Peyer's patch (tissue), 4 donors: ENCODE measurements at regions not wholly inside any gene's neighbourhood (a gene's known extent, or its start where the extent isn't known, plus 50 kb on each side); places are given as distances from the start of the nearest gene placed in this dataset.

Experiments used
- DNase-seq, 3 donors: peaks; one replicate each; pipeline ENCODE4 v3.0.0-alpha.2; 2017 to 2019
- H3K27ac ChIP-seq, 4 donors: fragments of 200-600 bp; sonication (generic); one replicate each; pipeline ENCODE4 v1.5.1; 2016 to 2019
- H3K27me3 ChIP-seq, 2 donors: fragments of 200-600 bp; sonication (generic); one replicate each; pipeline ENCODE4 v1.5.1; 2019
- H3K36me3 ChIP-seq, 3 donors: fragments of 200-600 bp; sonication (generic); one replicate each; pipeline ENCODE4 v1.5.1; 2016 to 2019
- H3K4me1 ChIP-seq, 4 donors: fragments of 200-600 bp; sonication (generic); one replicate each; pipeline ENCODE4 v1.5.1; 2016 to 2019
- H3K4me3 ChIP-seq, 4 donors: fragments of 200-600 bp; sonication (generic); 1 replicate in 3 of 4; 2 replicates in 1 of 4; pipeline ENCODE4 v1.5.1; 2016 to 2019; ENCODE audit warnings: mild to moderate bottlenecking in 1 of 4
- H3K9me3 ChIP-seq, 4 donors: fragments of 200-600 bp; sonication (generic); one replicate each; pipeline ENCODE4 v1.5.1; 2016 to 2019; ENCODE audit warnings: mild to moderate bottlenecking in 1 of 4
- POLR2A ChIP-seq, 2 donors: fragments of 450-650 bp; IDR thresholded peaks; one replicate each; pipeline ENCODE4 v1.5.1; 2017; ENCODE audit warnings: antibody characterized with exemption in 2 of 2, mild to moderate bottlenecking in 2 of 2, moderate library complexity in 2 of 2
- TF ChIP-seq, protein P1 (sequence below), 6 experiments: fragments of 450-650 bp in 4 of 6; fragments of 200-600 bp in 2 of 6; sonication (generic) in 1 of 6; IDR thresholded peaks; one replicate each; pipeline ENCODE4 v1.5.1; 2017 to 2019; ENCODE audit warnings: antibody characterized with exemption in 6 of 6, mild to moderate bottlenecking in 3 of 6, moderate library complexity in 1 of 6

DNA sequence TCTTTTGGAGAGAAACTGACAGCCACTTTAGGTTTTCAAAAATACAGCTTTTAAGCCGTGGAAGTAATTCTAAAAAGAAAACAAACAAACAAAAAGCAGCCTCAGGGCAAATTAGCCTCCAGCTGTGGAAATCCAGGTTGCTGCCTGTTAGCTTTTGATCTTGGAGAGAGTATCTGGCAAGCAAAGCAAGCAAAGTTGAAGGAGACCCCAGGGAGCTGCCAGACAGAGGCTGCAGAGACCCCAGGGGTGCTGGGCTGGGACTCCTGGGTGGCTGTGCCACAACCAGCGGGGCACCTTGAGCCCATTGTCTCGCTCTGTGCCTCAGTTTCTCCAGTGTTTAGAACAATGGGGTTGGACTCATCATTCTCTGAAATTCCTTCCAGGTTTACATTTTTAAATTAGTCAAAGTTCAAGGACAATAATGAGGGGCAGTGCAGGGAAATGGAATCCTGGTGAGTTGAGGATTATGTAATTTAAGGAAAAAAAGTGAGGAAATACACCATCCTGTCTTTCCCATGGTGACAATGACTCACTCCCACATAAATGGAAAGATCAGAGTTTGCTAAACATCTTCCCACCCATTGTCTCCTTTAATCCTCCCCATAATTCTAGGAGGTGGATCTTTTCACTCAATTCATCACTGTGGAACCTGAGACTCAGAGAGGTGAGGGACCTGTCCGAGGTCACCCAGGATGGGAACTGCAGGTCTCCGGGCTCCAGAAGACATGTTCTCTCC, 480.5 kb downstream of the MATN1 start:
- no peaks in the 10 kb centered on the region for H3K27me3 ChIP-seq
- DNase-seq: no peak

GRCh38 chr1:30242168-30242567, 481.2 kb downstream of the MATN1 start:
- Histone ChIP-seq H3K27ac (no peak overlapping the region), H3K9me3 (no peaks in the 10 kb centered on the region), H3K4me3 (no peak overlapping the region), H3K4me1 (no peaks in the 10 kb centered on the region), H3K36me3 (no peaks in the 10 kb centered on the region), H3K27me3 (no peaks in the 10 kb centered on the region)
- DNase-seq: no peak
- TF ChIP-seq, protein P1, sequence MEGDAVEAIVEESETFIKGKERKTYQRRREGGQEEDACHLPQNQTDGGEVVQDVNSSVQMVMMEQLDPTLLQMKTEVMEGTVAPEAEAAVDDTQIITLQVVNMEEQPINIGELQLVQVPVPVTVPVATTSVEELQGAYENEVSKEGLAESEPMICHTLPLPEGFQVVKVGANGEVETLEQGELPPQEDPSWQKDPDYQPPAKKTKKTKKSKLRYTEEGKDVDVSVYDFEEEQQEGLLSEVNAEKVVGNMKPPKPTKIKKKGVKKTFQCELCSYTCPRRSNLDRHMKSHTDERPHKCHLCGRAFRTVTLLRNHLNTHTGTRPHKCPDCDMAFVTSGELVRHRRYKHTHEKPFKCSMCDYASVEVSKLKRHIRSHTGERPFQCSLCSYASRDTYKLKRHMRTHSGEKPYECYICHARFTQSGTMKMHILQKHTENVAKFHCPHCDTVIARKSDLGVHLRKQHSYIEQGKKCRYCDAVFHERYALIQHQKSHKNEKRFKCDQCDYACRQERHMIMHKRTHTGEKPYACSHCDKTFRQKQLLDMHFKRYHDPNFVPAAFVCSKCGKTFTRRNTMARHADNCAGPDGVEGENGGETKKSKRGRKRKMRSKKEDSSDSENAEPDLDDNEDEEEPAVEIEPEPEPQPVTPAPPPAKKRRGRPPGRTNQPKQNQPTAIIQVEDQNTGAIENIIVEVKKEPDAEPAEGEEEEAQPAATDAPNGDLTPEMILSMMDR (IDR thresholded peaks at IDR 0.05): no peak
- no peak for TF ChIP-seq POLR2A (IDR thresholded peaks at IDR 0.05)

More for the DNA sequence above, 480.5 kb downstream of the MATN1 start:
- no peaks in the 10 kb centered on the region for H3K9me3 ChIP-seq
- no peak for TF ChIP-seq POLR2A (IDR thresholded peaks at IDR 0.05)
- TF ChIP-seq, protein P1 (IDR thresholded peaks at IDR 0.05): no peak
- no peak overlapping the region for H3K4me3 ChIP-seq
- no peaks in the 10 kb centered on the region for H3K36me3 ChIP-seq
- H3K4me1 ChIP-seq: no peaks in the 10 kb centered on the region
- no peak overlapping the region for H3K27ac ChIP-seq

- DNase-seq: no peak
- Histone ChIP-seq H3K4me1 (no peaks in the 10 kb centered on the region), H3K4me3 (no peak overlapping the region), H3K27ac (no peak overlapping the region), H3K9me3 (no peaks in the 10 kb centered on the region), H3K36me3 (no peaks in the 10 kb centered on the region), H3K27me3 (no peaks in the 10 kb centered on the region)
- no peak for TF ChIP-seq POLR2A (IDR thresholded peaks at IDR 0.05)
- TF ChIP-seq, protein P1 (IDR thresholded peaks at IDR 0.05): no peak
These were observed 481.7 kb downstream of the MATN1 start for GRCh38 chr1:30241681-30242080.

- DNase-seq: no peak
- no peaks in the 10 kb centered on the region for H3K36me3 ChIP-seq
- H3K27ac ChIP-seq: no peak overlapping the region
- TF ChIP-seq POLR2A (IDR thresholded peaks at IDR 0.05): no peak
- TF ChIP-seq, protein P1 (IDR thresholded peaks at IDR 0.05): no peak
- no peaks in the 10 kb centered on the region for H3K9me3 ChIP-seq
- no peaks in the 10 kb centered on the region for H3K4me1 ChIP-seq
- no peaks in the 10 kb centered on the region for H3K27me3 ChIP-seq
- H3K4me3 ChIP-seq: no peak overlapping the region
These were observed 489.3 kb downstream of the MATN1 start for GRCh38 chr1:30234091-30234490.

GRCh38 chr1:30232288-30232899, 491.0 kb downstream of the MATN1 start:
- Histone ChIP-seq H3K36me3 (no peaks in the 10 kb centered on the region), H3K27me3 (no peaks in the 10 kb centered on the region), H3K4me1 (no peaks in the 10 kb centered on the region), H3K27ac (no peak overlapping the region), H3K4me3 (no peak overlapping the region), H3K9me3 (no peaks in the 10 kb centered on the region)
- no peak for TF ChIP-seq POLR2A (IDR thresholded peaks at IDR 0.05)
- TF ChIP-seq, protein P1 (IDR thresholded peaks at IDR 0.05): peak in 4 of 6 experiments; percentile 37 to 50 (median 44)
- no peak for DNase-seq
